NCI-H345 (cell line): ENCODE measurements at regions not wholly inside any gene's neighbourhood (a gene's known extent, or its start where the extent isn't known, plus 50 kb on each side); places are given as distances from the start of the nearest gene placed in this dataset.
"Not testable (repeated sequence)": the region's sequence is repeated elsewhere in the genome, so short reads cannot be mapped to it uniquely, and the experiment has no call there.

Source experiments
- DNase-seq: peaks from one replicate; lab custom pipeline; 2025; lab: John Stamatoyannopoulos, UW

DNA sequence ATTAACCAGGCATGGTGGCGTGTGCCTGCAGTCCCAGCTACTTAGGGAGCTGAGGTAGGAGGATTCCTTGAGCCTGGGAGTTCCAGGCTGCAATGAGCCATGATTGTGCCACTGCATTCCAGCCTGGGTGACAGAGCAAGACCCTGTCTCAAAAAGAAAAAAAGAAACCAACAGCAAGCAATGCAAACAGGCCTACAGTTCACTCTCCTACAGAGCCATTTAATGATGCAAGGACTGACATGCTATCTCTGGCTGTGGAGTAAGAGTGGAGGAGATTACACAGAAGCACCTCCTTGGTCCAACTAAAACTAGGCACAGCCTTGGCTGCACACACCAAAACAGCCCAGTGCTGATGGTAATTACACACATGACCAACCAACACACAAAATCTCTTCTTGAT, 127.5 kb upstream of the SOD1 start:
- peak; percentile 50 for DNase-seq

DNA sequence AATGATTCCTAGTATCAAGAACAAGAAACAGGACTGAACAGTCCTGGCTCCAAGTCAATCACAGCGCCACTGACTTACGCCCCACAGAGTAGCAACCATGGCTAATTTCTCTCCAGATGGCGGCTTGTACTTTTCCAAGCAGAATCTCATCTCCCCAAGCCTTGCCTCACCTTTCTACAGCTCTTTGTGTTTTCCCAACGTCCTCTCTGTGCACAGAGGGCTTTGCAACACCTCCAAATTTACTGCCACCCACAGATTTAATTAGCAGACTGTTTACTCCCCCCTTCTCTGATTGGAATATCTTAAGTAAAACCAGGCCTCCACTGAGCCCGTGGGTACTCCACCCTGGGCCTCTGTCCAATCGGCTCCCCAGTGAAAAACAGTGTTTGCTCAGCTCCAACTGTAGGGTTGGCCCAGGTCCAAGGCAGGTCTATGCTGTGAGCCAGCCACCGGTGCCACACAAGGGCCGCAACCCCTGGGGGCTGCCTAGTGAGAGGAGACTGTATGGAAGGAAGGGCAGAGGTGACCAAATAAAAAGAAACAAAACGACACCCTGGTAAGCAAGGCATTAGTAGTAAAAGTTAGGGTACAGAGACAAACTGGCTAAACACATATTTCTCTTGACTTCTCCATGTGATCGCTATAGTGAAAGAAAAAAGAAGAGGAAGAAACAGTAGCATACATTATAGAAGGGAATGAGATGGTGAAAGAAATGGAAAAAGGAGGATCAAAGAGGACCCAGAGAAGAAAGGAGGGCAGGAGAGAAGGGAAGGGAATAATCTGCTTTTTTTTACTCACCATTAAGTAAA, 128.4 kb upstream of the SOD1 start:
- DNase-seq: peak; percentile 99

GRCh38 chr21:31530364-31530763, 129.1 kb upstream of the SOD1 start:
- peak; percentile 34 for DNase-seq

DNA sequence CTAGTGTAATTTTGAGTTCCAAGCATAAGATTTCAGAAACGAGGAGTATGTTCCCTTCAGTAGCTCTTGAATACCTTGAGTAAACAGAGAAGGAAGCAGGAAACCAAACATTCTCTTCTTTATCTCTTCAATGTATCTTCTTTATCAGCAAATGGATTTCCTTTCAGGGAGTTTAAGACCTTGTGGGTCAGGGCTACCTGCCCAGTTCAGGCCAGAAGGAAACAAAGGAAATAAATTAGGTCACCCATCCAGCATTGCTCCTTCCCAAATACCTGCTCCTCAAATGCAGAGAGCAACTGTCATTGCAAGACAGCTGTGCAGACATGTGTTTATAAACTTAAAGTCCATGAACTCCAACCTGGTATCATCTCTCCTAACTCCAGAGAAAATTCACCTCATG, 130.1 kb upstream of the SOD1 start:
- no peak for DNase-seq

DNA sequence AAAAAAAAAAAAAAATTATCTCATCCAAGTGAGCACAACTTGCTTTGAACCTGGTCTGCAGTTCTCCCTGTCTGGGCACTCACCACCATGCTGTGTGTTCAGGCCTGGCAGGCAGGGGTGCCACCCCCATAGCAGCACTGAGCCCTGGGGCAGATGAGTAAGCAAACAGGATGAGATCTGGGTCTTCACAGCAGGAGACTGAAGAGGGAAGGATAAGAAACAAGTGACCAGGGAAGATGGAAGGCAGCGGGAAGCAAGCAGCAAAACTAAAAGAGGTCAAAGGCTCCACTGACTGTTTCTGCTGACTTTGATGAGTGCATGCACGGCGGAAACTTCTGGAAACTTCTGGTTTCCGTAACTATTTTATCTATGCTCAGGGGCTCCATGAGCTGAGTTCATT, 133.5 kb upstream of the SOD1 start:
- peak; percentile 37 for DNase-seq

DNA sequence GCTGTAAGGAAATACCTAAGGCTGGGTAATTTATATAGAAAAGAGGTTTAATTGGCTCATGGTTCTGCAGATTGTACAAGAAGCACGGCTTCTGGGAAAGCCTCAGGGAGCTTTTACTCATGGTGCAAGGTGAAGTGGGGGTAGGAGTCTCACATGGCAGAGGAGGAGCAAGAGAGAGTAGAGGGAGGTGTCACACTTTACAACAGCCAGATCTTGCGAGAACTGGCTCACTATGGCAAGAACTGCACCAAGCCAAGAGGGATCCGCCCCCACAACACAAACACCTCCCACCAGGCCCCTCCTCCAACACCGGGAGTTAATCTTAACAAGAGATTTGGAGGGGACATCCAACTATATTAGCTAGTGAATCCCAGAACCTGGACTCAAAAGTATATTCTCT, 135.4 kb upstream of the SOD1 start:
- DNase-seq: no peak

DNA sequence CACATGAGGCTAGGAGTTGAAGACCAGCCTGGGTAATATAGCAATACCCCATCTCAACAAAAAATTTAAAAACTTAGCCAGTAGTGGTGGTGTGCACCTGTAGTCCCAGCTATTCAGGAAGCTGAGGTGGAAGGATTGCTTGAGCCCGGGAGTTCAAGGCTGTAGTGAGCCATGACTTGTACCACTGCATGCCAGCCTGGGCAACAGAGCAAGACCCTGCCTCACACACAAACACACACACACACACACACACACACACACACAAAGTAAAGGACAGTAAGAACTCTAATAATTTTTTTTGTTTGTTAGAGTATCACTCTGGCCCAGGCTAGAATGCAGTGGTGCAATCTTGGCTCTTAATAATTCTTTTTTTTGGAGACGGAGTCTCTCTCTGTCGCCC, 138.0 kb upstream of the SOD1 start:
- no peak for DNase-seq

- DNase-seq: peak; percentile 93
These were observed 138.9 kb upstream of the SOD1 start for GRCh38 chr21:31520561-31521098.

DNA sequence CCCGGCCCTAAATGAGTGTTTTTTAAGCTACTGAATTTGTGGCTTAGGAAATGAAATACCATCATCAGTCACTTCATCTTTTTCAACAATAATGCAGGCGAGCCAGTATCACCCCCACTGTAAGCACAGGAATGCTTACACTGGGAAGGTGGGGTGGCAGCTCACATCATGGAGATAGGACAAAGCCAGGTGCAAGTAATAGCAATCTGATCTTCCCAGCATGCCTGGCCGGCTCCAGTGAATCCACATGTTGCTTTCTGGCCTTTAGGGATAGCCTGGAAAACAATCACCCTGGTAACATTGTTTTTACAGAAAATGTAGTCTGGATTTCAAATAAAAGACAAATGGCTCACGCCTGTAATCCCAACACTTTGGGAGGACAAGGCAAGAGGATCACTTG, 140.9 kb upstream of the SOD1 start:
- no peak for DNase-seq

DNA sequence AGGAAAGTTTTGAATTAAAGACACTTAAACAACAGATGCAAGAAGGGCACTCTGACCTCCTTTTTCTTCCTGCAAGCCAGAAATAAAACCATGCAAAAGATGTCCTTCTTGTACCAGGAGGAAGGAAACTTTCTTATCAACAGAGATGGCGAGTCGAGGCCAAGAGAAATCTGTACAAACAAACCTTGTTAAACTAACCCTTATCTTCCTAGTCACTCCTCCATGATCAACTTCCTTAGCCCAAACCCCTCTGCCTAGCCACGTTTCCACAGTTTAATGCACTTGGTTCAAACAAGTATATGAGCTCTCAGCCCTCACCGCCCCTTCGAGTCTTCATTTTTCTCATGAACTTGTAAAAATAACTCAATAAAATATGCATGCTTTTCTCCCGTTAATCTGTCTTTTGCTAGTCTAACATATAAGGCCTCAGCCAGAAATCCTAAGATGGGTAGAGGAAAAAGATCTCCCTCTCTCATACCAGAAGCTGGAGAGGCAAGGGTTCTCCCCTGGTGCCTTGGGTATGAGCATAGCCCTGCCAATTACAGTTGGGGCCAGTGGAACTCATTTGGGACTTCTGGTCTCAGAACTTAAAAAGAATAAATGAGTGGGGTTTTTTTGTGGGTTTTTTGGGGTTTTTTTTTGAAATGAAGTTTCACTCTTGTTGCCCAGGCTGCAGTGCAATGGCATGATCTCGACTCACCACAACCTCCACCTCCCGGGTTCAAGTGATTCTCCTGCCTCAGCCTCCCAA, 141.7 kb upstream of the SOD1 start:
- DNase-seq: no peak

GRCh38 chr21:31515253-31515652, 144.2 kb upstream of the SOD1 start:
- no peak for DNase-seq

DNA sequence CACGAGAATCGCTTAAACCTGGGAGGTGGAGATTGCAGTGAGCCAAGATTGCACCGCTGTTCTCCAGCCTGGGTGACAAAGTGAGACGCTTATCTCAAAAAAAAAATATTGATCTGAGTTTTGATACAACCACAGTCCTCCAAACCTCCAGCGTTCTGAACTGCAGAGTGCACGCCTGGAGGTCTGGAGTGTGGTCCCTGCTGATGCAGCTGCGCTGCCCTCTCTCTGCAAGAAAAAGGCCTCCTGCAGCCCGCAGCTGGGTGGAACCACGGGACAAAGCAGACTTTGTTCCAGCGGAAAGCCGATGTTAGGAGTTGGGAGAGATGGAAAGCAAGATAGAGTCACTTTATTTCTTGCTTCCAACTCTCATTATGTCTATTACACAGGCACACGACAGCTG, 144.9 kb upstream of the SOD1 start:
- DNase-seq: peak; percentile 85

DNA sequence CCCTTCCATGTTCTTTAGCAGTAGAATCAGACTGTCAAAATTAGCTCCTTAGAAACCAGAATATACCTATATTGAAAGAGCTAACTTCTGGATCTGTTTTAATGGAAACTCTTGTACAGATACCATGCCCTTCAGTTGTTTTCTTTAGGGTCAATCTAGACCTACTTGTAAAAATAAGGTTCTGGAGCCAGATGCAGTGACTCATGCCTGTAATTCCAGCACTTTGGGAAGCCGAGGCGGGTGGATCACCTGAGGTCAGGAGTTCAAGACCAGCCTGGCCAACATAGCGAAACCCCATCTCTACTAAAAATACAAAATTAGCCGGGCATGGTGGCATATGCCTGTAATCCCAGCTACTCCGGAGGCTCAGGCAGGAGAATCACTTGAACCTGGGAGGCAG, 146.0 kb upstream of the SOD1 start:
- DNase-seq: not testable (repeated sequence)

GRCh38 chr21:31511999-31512398, 147.5 kb upstream of the SOD1 start:
- not testable (repeated sequence) for DNase-seq

DNA sequence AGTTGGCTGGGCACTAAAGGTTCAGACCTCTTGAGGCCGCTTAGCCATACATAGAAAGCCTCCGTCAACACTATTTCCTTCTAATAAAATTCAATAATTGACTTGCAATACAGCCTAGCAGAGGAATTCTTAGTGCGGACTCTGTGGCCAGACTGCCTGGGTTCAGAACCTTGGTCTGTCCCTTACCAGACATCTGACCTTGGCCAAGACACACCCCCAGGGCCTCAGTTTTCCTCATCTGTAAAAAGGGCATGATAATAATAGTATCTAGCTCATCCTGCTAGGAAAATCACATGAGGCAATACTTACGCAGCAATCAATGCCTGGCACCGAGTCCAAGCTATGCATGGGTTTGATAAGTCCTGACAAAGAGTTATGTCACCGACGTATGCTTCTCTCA, 148.2 kb upstream of the SOD1 start:
- DNase-seq: no peak

DNA sequence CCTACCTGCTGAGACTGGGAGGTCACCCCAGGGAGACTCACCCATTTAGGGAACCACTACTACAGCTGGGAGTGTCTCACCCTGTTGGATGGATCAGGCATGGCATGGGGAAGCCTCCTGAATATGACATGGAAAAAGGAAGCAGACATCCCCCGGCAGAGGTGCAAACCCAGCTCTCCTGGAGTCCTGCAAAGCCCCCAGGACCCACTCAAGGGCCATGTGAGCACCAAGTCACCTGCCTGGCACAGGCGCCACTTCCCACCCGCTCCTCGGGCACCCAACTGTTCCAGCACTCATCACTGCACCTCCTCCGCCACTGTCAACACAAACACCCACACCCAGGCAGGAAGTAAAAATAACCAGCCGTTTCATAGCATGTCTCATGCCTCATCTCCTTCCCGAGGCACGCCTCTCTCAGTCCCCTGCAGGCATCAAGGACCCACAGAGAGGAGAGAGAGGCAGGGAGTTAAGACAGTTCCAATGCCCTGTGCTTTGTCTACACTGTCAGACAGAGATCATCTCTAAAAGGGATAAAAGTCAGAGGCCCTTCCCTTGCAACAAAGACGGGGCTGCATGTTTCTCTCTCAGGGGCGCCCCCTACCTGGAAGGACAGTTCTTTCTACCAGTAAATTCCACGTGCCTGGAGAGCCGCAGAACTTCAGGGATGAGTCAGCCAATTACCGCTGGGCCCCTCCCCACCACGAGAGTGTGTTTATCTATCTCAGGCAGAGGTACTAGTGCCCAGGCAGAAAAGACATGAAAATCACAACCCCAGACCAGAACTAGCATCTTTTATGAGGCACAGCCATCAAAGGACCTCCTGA, 150.1 kb upstream of the SOD1 start:
- peak; percentile 95 for DNase-seq

DNA sequence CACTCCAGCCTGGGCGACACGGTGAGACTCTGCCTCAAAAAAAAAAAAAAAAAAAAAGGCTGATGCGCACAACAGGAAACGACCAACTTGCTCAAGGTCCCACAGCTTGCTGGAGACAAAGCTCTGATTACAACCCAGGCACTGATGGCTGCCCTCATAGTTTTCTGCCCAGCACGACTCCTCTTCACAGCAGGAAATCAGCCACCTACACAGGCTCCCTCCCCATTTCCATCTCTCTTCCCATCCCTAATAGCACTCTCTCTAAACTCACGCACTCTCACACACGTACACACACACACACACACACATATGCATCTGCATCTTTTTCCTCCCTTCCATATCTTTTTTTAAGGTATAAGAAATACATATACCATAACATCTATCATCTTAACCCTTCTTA, 153.5 kb upstream of the SOD1 start:
- DNase-seq: peak; percentile 71

GRCh38 chr21:31503939-31504338, 155.6 kb upstream of the SOD1 start:
- no peak for DNase-seq

GRCh38 chr21:31503467-31503866, 156.0 kb upstream of the SOD1 start:
- no peak for DNase-seq

- no peak for DNase-seq
These were observed 156.9 kb upstream of the SOD1 start for GRCh38 chr21:31502537-31503143.

DNA sequence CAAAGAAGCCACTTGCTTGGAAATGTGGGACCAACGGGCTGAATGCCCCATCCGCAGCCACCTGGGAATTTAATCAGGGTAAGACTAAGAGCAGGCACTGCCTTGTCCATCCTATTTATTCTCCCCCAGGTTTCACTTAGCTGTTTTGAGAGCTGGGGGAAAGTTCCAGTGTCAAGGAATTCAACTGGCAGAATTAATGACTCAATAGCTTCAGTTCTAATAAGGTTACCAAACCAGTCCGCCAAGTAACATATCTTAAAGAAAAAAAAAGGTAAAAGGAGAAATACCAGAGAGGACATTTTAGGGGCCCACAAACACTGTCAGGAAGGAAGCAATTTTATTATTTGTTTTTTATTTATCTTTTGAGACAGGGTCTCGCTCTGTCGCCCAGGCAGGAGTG, 157.6 kb upstream of the SOD1 start:
- no peak for DNase-seq

GRCh38 chr21:31500982-31501381, 156.9 kb upstream of the TIAM1 start:
- no peak for DNase-seq
